ENCODE measurements at regions not wholly inside any gene's neighbourhood (a gene's known extent, or its start where the extent isn't known, plus 50 kb on each side); places are given as distances from the start of the nearest gene placed in this dataset.
"Not testable (repeated sequence)": the region's sequence is repeated elsewhere in the genome, so short reads cannot be mapped to it uniquely, and the experiment has no call there.

DNA sequence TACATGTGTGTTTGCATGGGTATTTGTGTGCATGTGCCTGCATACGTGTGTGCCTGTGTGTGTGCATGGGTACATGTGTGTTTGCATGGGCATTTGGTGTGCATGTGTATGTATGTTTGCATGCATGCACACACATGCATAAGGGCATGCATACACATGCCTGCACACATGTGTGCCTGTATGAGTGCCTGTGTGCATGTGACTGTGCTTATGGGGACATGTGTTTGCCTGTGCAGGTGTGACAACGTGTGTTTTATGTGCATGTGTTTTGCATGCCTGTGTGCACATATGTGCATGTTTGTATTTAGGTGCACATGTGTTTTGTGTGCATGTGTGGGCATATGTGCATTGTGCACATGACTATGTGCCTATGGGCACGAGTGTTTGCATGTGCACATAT lies 165.7 kb downstream of the ERMARD start:
- Histone ChIP-seq H3K4me3 (ENCODE audit: extremely low read depth, insufficient read depth, low read length, poor library complexity, severe bottlenecking) (no peak overlapping the region), H3K27ac (ENCODE audit: low read depth, low read length, severe bottlenecking) (no peak overlapping the region), H3K9me3 (ENCODE audit: control insufficient read depth, low read length) (no peaks in the 10 kb centered on the region), H3K4me1 (ENCODE audit: control insufficient read depth, insufficient read depth, low read length, poor library complexity, severe bottlenecking) (no peaks in the 10 kb centered on the region), H3K36me3 (ENCODE audit: control insufficient read depth, insufficient read depth, low read length) (no peaks in the 10 kb centered on the region)
- 89 to 96% methylated on average over 3 of the region's 3 CpGs for WGBS, 2 experiments (ENCODE audit: insufficient coverage in 2 of 2)

DNA sequence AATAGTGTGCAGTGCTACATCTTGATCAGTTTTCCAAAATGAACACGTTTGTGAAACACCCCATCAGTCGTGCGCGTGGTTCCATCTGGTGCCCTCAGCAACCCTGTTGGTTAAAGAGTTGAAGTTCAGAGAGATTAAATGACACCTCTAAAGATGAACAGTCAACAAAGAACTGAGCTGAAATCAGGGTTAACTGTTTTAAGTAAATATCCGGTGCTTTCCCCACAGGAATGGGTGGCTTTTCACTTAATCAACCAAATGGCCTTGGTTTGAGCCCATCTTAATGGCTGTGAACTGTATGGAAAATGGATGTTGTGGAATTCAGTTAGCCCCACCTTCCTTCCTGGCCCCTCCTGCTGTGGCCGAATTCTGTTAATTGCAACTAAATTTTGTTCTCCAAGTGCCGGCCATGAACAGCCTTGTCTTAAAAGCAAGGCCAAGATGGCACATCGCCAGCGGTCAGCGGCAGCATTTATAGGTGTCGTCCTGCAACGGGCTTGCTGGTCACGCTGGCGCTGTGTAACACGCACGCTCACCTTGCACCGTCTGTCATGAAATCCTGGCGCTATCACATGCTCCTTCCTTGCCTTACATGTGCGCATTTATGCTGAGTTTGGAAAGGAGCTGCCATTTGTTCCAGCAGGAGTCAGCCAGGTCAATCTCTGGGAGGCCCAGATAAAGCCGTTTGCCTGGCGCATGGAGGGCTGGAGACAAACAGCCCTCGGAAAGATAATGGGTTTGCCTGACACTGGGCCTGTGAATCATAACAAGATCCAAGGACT lies 164.5 kb downstream of the ERMARD start:
- 93 to 95% methylated on average over 17 to 22 of the region's 22 CpGs for WGBS, 2 experiments (ENCODE audit: insufficient coverage in 2 of 2)
- Histone ChIP-seq H3K4me1 (ENCODE audit: control insufficient read depth, insufficient read depth, low read length, poor library complexity, severe bottlenecking) (no peaks in the 10 kb centered on the region), H3K9me3 (ENCODE audit: control insufficient read depth, low read length) (no peaks in the 10 kb centered on the region)

DNA sequence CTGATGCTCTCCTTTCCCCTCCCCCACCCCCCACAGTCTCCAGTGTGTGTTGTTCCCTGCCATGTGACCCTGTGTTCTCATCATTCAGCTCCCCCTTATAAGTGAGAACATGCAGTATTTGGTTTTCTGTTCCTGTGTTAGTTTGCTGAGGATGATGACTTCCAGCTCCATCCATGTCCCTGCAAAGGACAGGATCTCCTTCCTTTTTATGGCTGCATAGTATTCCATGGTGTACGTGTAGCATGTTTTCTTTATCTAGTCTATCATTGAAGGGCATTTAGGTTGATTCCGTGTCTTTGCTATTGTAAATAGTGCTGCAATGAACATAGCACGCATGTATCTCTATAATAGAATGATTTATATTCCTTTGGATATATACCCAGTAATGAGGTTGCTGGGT lies 162.3 kb downstream of the ERMARD start:
- not testable (repeated sequence) for H3K9me3 ChIP-seq (ENCODE audit: control insufficient read depth, low read length); H3K4me1 ChIP-seq (ENCODE audit: control insufficient read depth, insufficient read depth, low read length, poor library complexity, severe bottlenecking); H3K4me3 ChIP-seq (ENCODE audit: extremely low read depth, insufficient read depth, low read length, poor library complexity, severe bottlenecking); H3K27ac ChIP-seq (ENCODE audit: low read depth, low read length, severe bottlenecking); H3K36me3 ChIP-seq (ENCODE audit: control insufficient read depth, insufficient read depth, low read length)
- WGBS, 2 experiments (ENCODE audit: insufficient coverage in 2 of 2), result 100% methylated on average over 1 of the region's 3 CpGs

More for the DNA sequence above, 164.5 kb downstream of the ERMARD start:
- no peak overlapping the region for H3K4me3 ChIP-seq (ENCODE audit: extremely low read depth, insufficient read depth, low read length, poor library complexity, severe bottlenecking)
- H3K27ac ChIP-seq (ENCODE audit: low read depth, low read length, severe bottlenecking), result no peak overlapping the region
- H3K36me3 ChIP-seq (ENCODE audit: control insufficient read depth, insufficient read depth, low read length), result no peaks in the 10 kb centered on the region

DNA sequence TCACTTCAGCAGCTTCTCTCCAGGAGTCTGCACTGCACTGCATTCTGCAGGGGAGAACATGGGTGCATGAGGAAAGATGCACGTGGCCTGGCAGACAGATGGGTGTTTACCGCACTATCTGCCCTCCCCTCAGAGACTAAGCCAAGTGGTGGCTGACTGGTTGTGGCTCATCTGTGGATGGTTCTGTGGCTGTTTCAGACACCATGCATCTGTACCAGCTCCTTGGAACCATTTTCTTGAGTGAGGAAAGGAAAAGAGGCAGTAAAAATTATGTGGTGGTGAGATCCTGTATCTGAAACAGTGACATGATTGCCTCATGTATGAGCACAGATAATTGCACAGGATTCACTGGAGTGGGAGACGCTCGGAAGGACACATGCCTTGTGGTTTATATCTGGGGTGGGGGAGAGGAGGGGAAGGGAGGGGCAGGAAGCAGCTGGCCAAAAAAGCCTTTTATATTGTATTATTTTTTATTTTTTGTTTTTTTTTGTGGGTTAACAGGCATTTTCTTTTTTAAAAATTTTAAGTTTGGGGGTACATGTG lies 161.7 kb downstream of the ERMARD start:
- WGBS, 2 experiments (ENCODE audit: insufficient coverage in 2 of 2), result 63 to 96% methylated on average over 2 to 4 of the region's 4 CpGs
- H3K4me3 ChIP-seq (ENCODE audit: extremely low read depth, insufficient read depth, low read length, poor library complexity, severe bottlenecking), result no peak overlapping the region
- H3K4me1 ChIP-seq (ENCODE audit: control insufficient read depth, insufficient read depth, low read length, poor library complexity, severe bottlenecking), result no peaks in the 10 kb centered on the region
- H3K27ac ChIP-seq (ENCODE audit: low read depth, low read length, severe bottlenecking), result no peak overlapping the region
- H3K36me3 ChIP-seq (ENCODE audit: control insufficient read depth, insufficient read depth, low read length), result no peaks in the 10 kb centered on the region
- H3K9me3 ChIP-seq (ENCODE audit: control insufficient read depth, low read length), result no peaks in the 10 kb centered on the region

DNA sequence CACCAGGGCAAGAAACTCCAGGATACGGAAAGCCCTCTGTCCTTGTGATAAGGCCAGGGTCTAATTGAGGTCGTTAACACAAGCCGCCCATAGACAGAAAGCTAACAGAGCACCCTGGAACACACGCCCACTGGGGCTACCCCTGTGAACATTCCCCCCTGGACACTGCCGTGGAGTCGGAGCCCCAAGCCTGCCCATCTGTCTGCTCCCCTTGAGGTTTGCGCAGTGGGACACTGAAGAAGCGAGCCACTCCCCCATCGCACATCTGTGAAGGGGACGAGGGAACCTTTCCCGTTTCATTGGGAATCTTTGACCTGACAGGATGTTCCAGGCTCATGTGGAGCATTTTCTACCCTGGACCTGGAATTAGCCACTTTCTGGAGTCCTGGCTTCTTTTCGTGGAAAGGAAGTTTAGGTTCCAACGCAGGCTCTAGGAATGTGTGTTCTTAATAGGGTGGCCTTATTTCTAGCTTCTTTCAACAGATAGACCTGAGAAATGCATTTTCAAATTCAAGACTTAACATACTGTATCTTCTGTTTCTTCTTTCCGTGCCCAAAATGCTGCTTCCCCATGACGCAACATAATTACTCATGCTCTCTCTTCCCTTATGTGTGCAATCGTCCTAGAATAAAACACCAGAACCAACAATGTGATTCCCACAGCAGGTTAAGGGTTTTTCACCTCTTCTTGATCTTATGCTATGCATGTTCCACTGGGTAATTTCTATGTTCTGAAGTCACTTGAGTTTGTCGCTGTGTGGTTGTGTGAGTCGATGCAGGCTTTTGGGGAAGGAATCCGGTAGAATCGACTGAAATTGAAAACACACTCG lies 161.1 kb downstream of the ERMARD start:
- Histone ChIP-seq H3K4me1 (ENCODE audit: control insufficient read depth, insufficient read depth, low read length, poor library complexity, severe bottlenecking) (no peaks in the 10 kb centered on the region), H3K9me3 (ENCODE audit: control insufficient read depth, low read length) (no peaks in the 10 kb centered on the region), H3K36me3 (ENCODE audit: control insufficient read depth, insufficient read depth, low read length) (no peaks in the 10 kb centered on the region), H3K4me3 (ENCODE audit: extremely low read depth, insufficient read depth, low read length, poor library complexity, severe bottlenecking) (no peak overlapping the region), H3K27ac (ENCODE audit: low read depth, low read length, severe bottlenecking) (no peak overlapping the region)
- WGBS, 2 experiments (ENCODE audit: insufficient coverage in 2 of 2), result 92 to 94% methylated on average over 14 to 19 of the region's 21 CpGs

DNA sequence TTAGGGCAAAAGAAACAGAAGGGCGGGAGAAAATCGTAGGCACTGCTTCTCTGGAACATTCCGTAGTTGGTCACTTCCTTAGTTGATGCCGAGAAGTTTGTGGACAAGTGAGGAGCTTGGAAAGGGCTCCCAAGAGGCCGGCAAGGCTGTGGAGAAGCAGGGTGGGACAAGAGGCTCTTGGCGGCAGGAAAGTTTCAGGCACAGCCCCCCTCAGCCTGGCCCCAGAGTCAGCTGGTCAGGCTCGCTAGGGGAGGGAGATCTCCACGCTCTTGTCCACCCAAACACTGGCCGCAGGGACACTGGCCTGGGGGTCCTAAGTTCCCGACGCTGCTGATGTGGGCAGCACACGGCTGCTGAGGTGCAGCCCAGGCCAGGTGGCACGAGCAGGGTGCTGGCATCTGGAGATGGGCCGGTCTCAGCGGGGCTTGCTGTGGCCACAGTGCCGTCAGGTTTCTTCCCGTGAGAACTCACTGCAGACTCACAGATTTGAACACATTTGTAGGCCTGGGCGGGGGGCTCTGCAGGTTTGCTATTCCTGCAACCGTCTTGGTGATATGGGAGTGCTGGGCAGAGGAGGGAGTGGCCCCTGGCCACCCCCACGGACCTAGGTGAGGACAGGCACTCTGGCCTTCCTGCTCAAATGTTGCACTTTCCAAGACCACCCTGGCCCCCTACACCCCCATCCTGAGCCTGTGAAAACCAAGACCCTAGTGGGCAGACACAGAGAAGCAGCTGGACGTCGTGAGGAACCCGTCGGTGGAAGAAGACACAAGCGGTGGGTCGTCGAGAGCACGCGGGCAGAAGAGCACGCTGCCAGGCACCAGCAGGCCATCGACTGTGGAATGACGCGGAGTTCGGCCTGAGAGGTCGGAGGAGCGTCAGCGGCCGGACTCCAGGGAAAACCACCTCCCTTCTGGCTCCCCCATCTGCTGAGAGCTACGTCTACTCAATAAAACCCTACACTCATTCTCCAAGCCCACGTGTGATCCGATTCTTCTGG lies 160.1 kb downstream of the ERMARD start:
- no peaks in the 10 kb centered on the region for H3K36me3 ChIP-seq (ENCODE audit: control insufficient read depth, insufficient read depth, low read length)
- H3K4me1 ChIP-seq (ENCODE audit: control insufficient read depth, insufficient read depth, low read length, poor library complexity, severe bottlenecking), result no peaks in the 10 kb centered on the region
- no peaks in the 10 kb centered on the region for H3K9me3 ChIP-seq (ENCODE audit: control insufficient read depth, low read length)
- H3K4me3 ChIP-seq (ENCODE audit: extremely low read depth, insufficient read depth, low read length, poor library complexity, severe bottlenecking), result no peak overlapping the region
- WGBS, 2 experiments (ENCODE audit: insufficient coverage in 2 of 2), result 91% methylated on average over 39 to 40 of the region's 41 CpGs
- H3K27ac ChIP-seq (ENCODE audit: low read depth, low read length, severe bottlenecking), result no peak overlapping the region

DNA sequence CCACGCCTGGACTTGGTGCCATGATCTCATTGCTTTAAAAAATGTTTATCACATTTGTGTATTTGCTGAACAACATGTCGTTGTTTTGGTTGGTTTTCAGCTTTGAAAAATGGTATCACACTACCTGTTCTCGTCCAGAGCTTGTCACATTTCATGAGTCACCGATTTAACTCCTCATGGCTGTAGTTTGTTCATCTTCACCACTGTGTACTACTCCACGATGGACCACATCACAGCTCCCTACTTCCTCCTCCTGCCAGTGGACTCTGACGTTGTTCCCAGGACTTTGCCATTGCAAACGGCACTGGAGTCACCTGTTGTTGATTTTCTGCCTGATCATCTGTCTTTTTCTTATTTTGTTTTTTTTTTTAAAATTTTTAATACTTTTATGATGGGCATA lies 157.7 kb downstream of the ERMARD start:
- 77 to 88% methylated on average over 4 to 5 of the region's 7 CpGs for WGBS, 2 experiments (ENCODE audit: insufficient coverage in 2 of 2)
- no peaks in the 10 kb centered on the region for H3K36me3 ChIP-seq (ENCODE audit: control insufficient read depth, insufficient read depth, low read length)
- no peaks in the 10 kb centered on the region for H3K4me1 ChIP-seq (ENCODE audit: control insufficient read depth, insufficient read depth, low read length, poor library complexity, severe bottlenecking)
- no peaks in the 10 kb centered on the region for H3K9me3 ChIP-seq (ENCODE audit: control insufficient read depth, low read length)
- H3K27ac ChIP-seq (ENCODE audit: low read depth, low read length, severe bottlenecking), result no peak overlapping the region
- H3K4me3 ChIP-seq (ENCODE audit: extremely low read depth, insufficient read depth, low read length, poor library complexity, severe bottlenecking), result no peak overlapping the region

DNA sequence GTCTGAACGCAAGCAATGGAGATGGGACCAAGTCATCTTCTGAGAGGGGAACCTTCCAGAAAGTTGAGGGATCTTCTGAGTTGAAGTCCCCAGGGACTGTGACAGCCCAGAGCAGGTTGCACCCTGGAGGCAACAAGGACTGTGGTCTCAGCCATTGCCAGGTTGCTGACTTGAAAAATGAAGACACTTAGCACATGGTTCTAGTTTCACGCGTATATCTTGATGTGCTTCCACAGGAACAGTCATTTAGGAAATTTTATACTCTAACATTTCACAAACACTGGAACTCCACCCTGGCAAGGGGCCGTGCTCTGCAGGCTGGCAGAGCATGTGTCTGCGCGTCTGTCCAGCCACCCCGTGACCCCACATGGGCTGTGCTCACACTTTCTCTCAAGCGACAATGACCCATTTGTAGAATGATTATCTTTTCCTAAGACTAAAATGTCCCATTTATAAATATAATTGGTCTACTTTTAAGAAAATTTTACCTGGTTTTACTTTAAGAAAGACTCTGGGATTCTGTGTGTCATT lies 157.0 kb downstream of the ERMARD start:
- H3K4me1 ChIP-seq (ENCODE audit: control insufficient read depth, insufficient read depth, low read length, poor library complexity, severe bottlenecking), result no peaks in the 10 kb centered on the region
- WGBS, 2 experiments (ENCODE audit: insufficient coverage in 2 of 2), result 96 to 100% methylated on average over 4 to 6 of the region's 8 CpGs
- no peaks in the 10 kb centered on the region for H3K36me3 ChIP-seq (ENCODE audit: control insufficient read depth, insufficient read depth, low read length)
- no peaks in the 10 kb centered on the region for H3K9me3 ChIP-seq (ENCODE audit: control insufficient read depth, low read length)
- H3K27ac ChIP-seq (ENCODE audit: low read depth, low read length, severe bottlenecking), result no peak overlapping the region
- H3K4me3 ChIP-seq (ENCODE audit: extremely low read depth, insufficient read depth, low read length, poor library complexity, severe bottlenecking), result no peak overlapping the region

DNA sequence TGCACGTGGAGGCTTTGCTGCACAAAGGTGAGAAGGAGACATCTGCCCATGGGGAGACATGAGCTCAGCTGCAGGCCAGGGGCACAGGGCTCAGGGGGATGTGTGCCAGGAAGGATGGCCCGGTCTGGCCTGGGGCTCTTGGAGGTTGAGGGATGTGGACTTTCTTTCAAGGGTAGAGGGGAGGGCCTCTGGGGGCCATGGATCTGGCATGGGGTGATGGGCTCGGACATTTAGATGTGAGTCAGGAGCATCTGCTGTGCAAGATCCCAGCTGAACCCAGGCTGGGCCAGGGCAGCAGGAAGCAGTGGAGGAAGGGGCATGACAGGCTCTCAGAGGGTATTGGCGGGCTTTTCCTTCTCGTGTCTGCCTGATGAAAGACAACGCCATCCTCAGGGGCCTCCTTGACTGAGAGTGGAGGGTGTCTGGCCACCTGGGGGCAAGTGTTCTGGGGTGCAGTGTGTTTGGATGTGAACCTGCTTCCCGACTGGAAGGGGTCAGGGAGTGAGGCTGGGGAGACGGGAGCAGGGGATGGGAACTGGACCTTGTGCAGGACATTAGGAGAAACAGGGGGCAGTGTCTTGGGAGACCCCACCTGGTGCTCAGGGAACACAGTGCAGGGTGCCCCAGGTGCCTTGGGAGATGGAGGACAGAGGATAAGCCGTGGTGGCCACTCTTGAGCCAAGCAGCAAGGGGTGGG lies 156.1 kb downstream of the ERMARD start:
- H3K36me3 ChIP-seq (ENCODE audit: control insufficient read depth, insufficient read depth, low read length), result no peaks in the 10 kb centered on the region
- no peak overlapping the region for H3K4me3 ChIP-seq (ENCODE audit: extremely low read depth, insufficient read depth, low read length, poor library complexity, severe bottlenecking)
- no peak overlapping the region for H3K27ac ChIP-seq (ENCODE audit: low read depth, low read length, severe bottlenecking)
- 85 to 87% methylated on average over 6 to 7 of the region's 9 CpGs for WGBS, 2 experiments (ENCODE audit: insufficient coverage in 2 of 2)
- H3K4me1 ChIP-seq (ENCODE audit: control insufficient read depth, insufficient read depth, low read length, poor library complexity, severe bottlenecking), result no peaks in the 10 kb centered on the region
- H3K9me3 ChIP-seq (ENCODE audit: control insufficient read depth, low read length), result no peaks in the 10 kb centered on the region

Measured in mesodermal cell (in vitro differentiated cells).